HCT116 (cell line): ENCODE measurements at regions not wholly inside any gene's neighbourhood (a gene's known extent, or its start where the extent isn't known, plus 50 kb on each side); places are given as distances from the start of the nearest gene placed in this dataset.

Source experiments
- ATAC-seq: fragments of 200-7000 bp; cut with Tn5 transposase; 2 replicates; pipeline ENCODE4 v1.9.1; 2020; ENCODE audit warnings: mild to moderate bottlenecking, moderate library complexity
- BruUV-seq: library from RNA; stranded (reverse); fragments of 400-500 nt; replicated peaks from 2 replicates; lab custom pipeline; 2021; lab: Mats Ljungman, UMichigan
- CTCF ChIA-PET: fragments of 300-600 bp; sonication (Branson Sonifier 250); formaldehyde crosslinking; loops from one replicate; lab custom pipeline; 2021; ENCODE audit warnings: antibody characterized with exemption; lab: Charles Lee
- POLR2A ChIA-PET: fragments of 300-600, 350-600 bp; sonication (Branson Sonifier 250); formaldehyde crosslinking; loops from one replicate; lab custom pipeline; 2021; ENCODE audit warnings: antibody characterized with exemption; lab: Charles Lee
- RAD21 ChIA-PET, 2 experiments: fragments of 300-600 bp; sonication (Branson Sonifier 250); formaldehyde crosslinking; loops; one replicate each; lab custom pipeline; 2023; ENCODE audit warnings: low total read pairs in 2 of 2; ENCODE audit not compliant: uncharacterized antibody in 2 of 2, unreplicated experiment in 2 of 2, low non-redundant PET in 1 of 2; lab: Charles Lee
- DNase-seq: peaks from one replicate; pipeline ENCODE4 v3.0.0-alpha.2; 2010; ENCODE audit warnings: low read depth, low spot score
- H2AFZ ChIP-seq: fragments of 200-600 bp; shearing (Covaris generic), sonication (generic); 2 replicates; pipeline ENCODE4 v1.6.1; 2017; ENCODE audit warnings: low read depth, mixed run types, mixed read lengths, antibody characterized with exemption, low read length; ENCODE audit not compliant: poor library complexity, severe bottlenecking
- H3K27ac ChIP-seq: 2 replicates; pipeline ENCODE4 v1.5.1; 2012; ENCODE audit warnings: low read depth, low read length
- H3K27me3 ChIP-seq: fragments of 200-600 bp; sonication (generic); 2 replicates; pipeline ENCODE4 v1.6.1; 2016; ENCODE audit warnings: mixed run types, low read length, mixed read lengths; ENCODE audit not compliant: insufficient read depth
- H3K36me3 ChIP-seq, 2 experiments: fragments of 200-500 bp in 1 of 2; fragments of 200-600 bp in 1 of 2; sonication (Bioruptor generic) in 1 of 2; sonication (generic) in 1 of 2; 2 replicates each; pipeline versions ENCODE4 v1.5.1 to v1.6.1; 2014 to 2016; ENCODE audit warnings: low read length in 2 of 2, inconsistent platforms in 1 of 2, mixed read lengths in 1 of 2, mixed run types in 1 of 2; ENCODE audit not compliant: insufficient read depth in 2 of 2, control insufficient read depth in 1 of 2
- H3K4me1 ChIP-seq, 2 experiments: fragments of 200-600 bp in 1 of 2; sonication (generic) in 1 of 2; 2 replicates each; pipeline versions ENCODE4 v1.5.1 to v1.6.1; 2012 to 2017; ENCODE audit warnings: low read length in 2 of 2, inconsistent platforms in 1 of 2, mild to moderate bottlenecking in 1 of 2, mixed read lengths in 1 of 2, mixed run types in 1 of 2, moderate library complexity in 1 of 2; ENCODE audit not compliant: insufficient read depth in 2 of 2, control insufficient read depth in 1 of 2
- H3K4me2 ChIP-seq: fragments of 200-600 bp; sonication (generic); 2 replicates; pipeline ENCODE4 v1.6.1; 2017; ENCODE audit warnings: mixed run types, low read length, mixed read lengths
- H3K4me3 ChIP-seq, 2 experiments: fragments of 200-600 bp in 1 of 2; sonication (generic) in 1 of 2; replicated peaks in 1 of 2; 2 replicates each; pipeline ENCODE4 v1.5.1; 2011 to 2016; ENCODE audit warnings: low read length in 2 of 2, control low read depth in 1 of 2, low read depth in 1 of 2, mild to moderate bottlenecking in 1 of 2, mixed read lengths in 1 of 2, mixed run types in 1 of 2
- H3K79me2 ChIP-seq: fragments of 200-600 bp; sonication (generic); 2 replicates; pipeline ENCODE4 v1.6.1; 2017; ENCODE audit warnings: mild to moderate bottlenecking, mixed run types, low read length, moderate library complexity, mixed read lengths; ENCODE audit not compliant: insufficient read depth
- H3K9ac ChIP-seq: fragments of 200-600 bp; sonication (generic); 2 replicates; pipeline ENCODE4 v1.6.1; 2016; ENCODE audit warnings: low read length, mixed read lengths
- H3K9me2 ChIP-seq: fragments of 200-600 bp; sonication (generic), shearing (Covaris generic); 2 replicates; pipeline ENCODE4 v1.6.1; 2017; ENCODE audit warnings: mixed run types, mild to moderate bottlenecking, moderate library complexity; ENCODE audit not compliant: insufficient read depth
- H3K9me3 ChIP-seq, 2 experiments: fragments of 200-500 bp in 1 of 2; fragments of 200-600 bp in 1 of 2; sonication (Bioruptor generic) in 1 of 2; sonication (generic) in 1 of 2; 2 replicates each; pipeline ENCODE4 v1.6.1; 2014 to 2017; ENCODE audit warnings: low read length in 2 of 2, mixed read lengths in 2 of 2, inconsistent platforms in 1 of 2, low read depth in 1 of 2, mild to moderate bottlenecking in 1 of 2, mixed run types in 1 of 2, moderate library complexity in 1 of 2; ENCODE audit not compliant: control insufficient read depth in 1 of 2, insufficient read depth in 1 of 2
- H4K20me1 ChIP-seq: fragments of 200-600 bp; sonication (generic), shearing (Covaris generic); 2 replicates; pipeline ENCODE4 v1.6.1; 2017; ENCODE audit warnings: mixed run types, mild to moderate bottlenecking, moderate library complexity; ENCODE audit not compliant: insufficient read depth
- ATF3 ChIP-seq: IDR thresholded peaks from 2 replicates; pipeline ENCODE4 v1.6.1; 2012
- CTCF ChIP-seq, 3 experiments: fragments of 200-600 bp in 1 of 3; sonication (generic) in 1 of 3; IDR thresholded peaks in 2 of 3; conservative IDR thresholded peaks in 1 of 3; 2 replicates each; pipeline ENCODE4 v1.5.1; 2012 to 2017; ENCODE audit warnings: low read depth in 2 of 3, low read length in 2 of 3, antibody characterized with exemption in 1 of 3, borderline replicate concordance in 1 of 3, control low read depth in 1 of 3, mild to moderate bottlenecking in 1 of 3, mixed read lengths in 1 of 3, mixed run types in 1 of 3, moderate library complexity in 1 of 3; ENCODE audit not compliant: insufficient read depth in 1 of 3
- EGR1 ChIP-seq: IDR thresholded peaks from 2 replicates; pipeline ENCODE4 v1.6.1; 2012; ENCODE audit warnings: low read depth
- FOSL1 ChIP-seq: IDR thresholded peaks from 2 replicates; pipeline ENCODE4 v1.6.1; 2012; ENCODE audit warnings: low read depth
- POLR2AphosphoS5 ChIP-seq: IDR thresholded peaks from 2 replicates; pipeline ENCODE4 v1.6.1; 2011; ENCODE audit warnings: mild to moderate bottlenecking, low read depth, low read length, moderate library complexity
- SP1 ChIP-seq: IDR thresholded peaks from 2 replicates; pipeline ENCODE4 v1.6.1; 2012; ENCODE audit warnings: low read depth
- SRF ChIP-seq: IDR thresholded peaks from 2 replicates; pipeline ENCODE4 v1.6.1; 2012; ENCODE audit warnings: low read depth
- YY1 ChIP-seq: IDR thresholded peaks from 2 replicates; pipeline ENCODE4 v1.6.1; 2011; ENCODE audit warnings: low read length, low read depth, moderate library complexity, mild to moderate bottlenecking; ENCODE audit not compliant: insufficient replicate concordance; ENCODE audit errors: extremely low read depth
- ZBTB33 ChIP-seq: IDR thresholded peaks from 2 replicates; pipeline ENCODE4 v1.6.1; 2011; ENCODE audit warnings: mild to moderate bottlenecking, low read length, moderate library complexity; ENCODE audit not compliant: insufficient replicate concordance; ENCODE audit errors: extremely low read depth
- intact Hi-C: fragments of 100-400 bp; cut with micrococcal nuclease; formaldehyde crosslinking; loops from 2 replicates; pipeline ENCODE4 v1.10.0; 2022

- TF ChIP-seq POLR2AphosphoS5 (no peak), SRF (no peak), FOSL1 (no peak), CTCF (IDR thresholded peaks at IDR 0.05 in 2 of 3, conservative IDR thresholded peaks at IDR 0.05 in 1 of 3; ENCODE audit: borderline replicate concordance in 1 of 3, insufficient read depth in 1 of 3, low read depth in 2 of 3, low read length in 2 of 3) (no peak), YY1 (no peak), SP1 (no peak), EGR1 (no peak), ZBTB33 (no peak), ATF3 (no peak)
- H3K9me2 ChIP-seq, result no peaks in the 10 kb centered on the region
- ChIA-PET POLR2A (no interaction called here), CTCF (no interaction called here), RAD21 (no interaction called here)
- no peaks in the 10 kb centered on the region for H3K79me2 ChIP-seq
- no peaks in the 10 kb centered on the region for H3K27me3 ChIP-seq
- no peak overlapping the region for H2AFZ ChIP-seq
- H4K20me1 ChIP-seq, result no peaks in the 10 kb centered on the region
- ATAC-seq (no peak), DNase-seq (no peak)
- no peaks in the 10 kb centered on the region for H3K4me1 ChIP-seq
- H3K36me3 ChIP-seq, result no peaks in the 10 kb centered on the region
- no peak overlapping the region for H3K27ac ChIP-seq
- no peak overlapping the region for H3K9ac ChIP-seq
- BruUV-seq, result no TSS peak
- intact Hi-C loops, result no loop called here
- no peaks in the 10 kb centered on the region for H3K9me3 ChIP-seq
- no peak overlapping the region for H3K4me2 ChIP-seq
- no peak overlapping the region for H3K4me3 ChIP-seq
Measured at GRCh38 chr3:4053975-4054374, 249.2 kb upstream of the SETMAR start.
